OCI-LY7 (cell line): ENCODE measurements at regions not wholly inside any gene's neighbourhood (a gene's known extent, or its start where the extent isn't known, plus 50 kb on each side); places are given as distances from the start of the nearest gene placed in this dataset.

Experiments used
- BruUV-seq: library from RNA; stranded (reverse); fragments of 400-500 nt; replicated peaks from 2 replicates; lab custom pipeline; 2021; lab: Mats Ljungman, UMichigan
- CTCF ChIA-PET: fragments of 300-600 bp; sonication (Branson Sonifier 250); formaldehyde crosslinking; loops from one replicate; lab custom pipeline; 2022; ENCODE audit warnings: antibody characterized with exemption; ENCODE audit not compliant: unreplicated experiment; lab: Charles Lee
- POLR2A ChIA-PET: fragments of 300-600 bp; sonication (Branson Sonifier 250); formaldehyde crosslinking; loops from one replicate; lab custom pipeline; 2022; ENCODE audit warnings: antibody characterized with exemption; lab: Charles Lee
- DNase-seq: peaks from one replicate; pipeline ENCODE4 v3.0.0-alpha.2; 2015; ENCODE audit warnings: low spot score
- H2AFZ ChIP-seq: fragments of 200-600 bp; sonication (generic), shearing (Covaris generic); 2 replicates; pipeline ENCODE4 v1.6.1; 2014; ENCODE audit warnings: mild to moderate bottlenecking, antibody characterized with exemption, low read length, moderate library complexity
- H3K27ac ChIP-seq: fragments of 200-600 bp; sonication (generic); 2 replicates; pipeline ENCODE4 v1.5.1; 2014; ENCODE audit warnings: mixed run types, low read depth, mild to moderate bottlenecking, moderate library complexity, low read length, inconsistent platforms; ENCODE audit not compliant: poor library complexity, severe bottlenecking
- H3K36me3 ChIP-seq: fragments of 200-600 bp; sonication (generic); 2 replicates; pipeline ENCODE4 v1.6.1; 2014; ENCODE audit warnings: mild to moderate bottlenecking, antibody characterized with exemption, low read length, moderate library complexity, mixed read lengths; ENCODE audit not compliant: insufficient read depth
- H3K4me1 ChIP-seq: fragments of 200-600 bp; sonication (generic); 2 replicates; pipeline ENCODE4 v1.5.1; 2014; ENCODE audit warnings: mild to moderate bottlenecking, low read length; ENCODE audit not compliant: insufficient read depth, poor library complexity, severe bottlenecking
- H3K4me2 ChIP-seq: fragments of 200-600 bp; sonication (generic); 2 replicates; pipeline ENCODE4 v1.6.1; 2014; ENCODE audit warnings: mild to moderate bottlenecking, low read length
- H3K4me3 ChIP-seq: fragments of 200-600 bp; sonication (generic); 2 replicates; pipeline ENCODE4 v1.5.1; 2014; ENCODE audit warnings: mild to moderate bottlenecking, low read depth, low read length; ENCODE audit not compliant: poor library complexity, severe bottlenecking
- H3K79me2 ChIP-seq: fragments of 200-600 bp; sonication (generic); 2 replicates; pipeline ENCODE4 v1.6.1; 2016; ENCODE audit warnings: low read depth, mild to moderate bottlenecking, low read length, moderate library complexity, mixed read lengths; ENCODE audit not compliant: insufficient read depth
- H3K9me2 ChIP-seq: fragments of 200-600 bp; sonication (generic); 2 replicates; pipeline ENCODE4 v1.6.1; 2016; ENCODE audit warnings: mild to moderate bottlenecking, low read length, mixed read lengths; ENCODE audit not compliant: insufficient read depth
- H3K9me3 ChIP-seq: fragments of 200-600 bp; sonication (generic); 2 replicates; pipeline ENCODE4 v1.6.1; 2014; ENCODE audit warnings: mild to moderate bottlenecking, mixed run types, low read length, mixed read lengths
- H4K20me1 ChIP-seq: fragments of 200-600 bp; sonication (generic); 2 replicates; pipeline ENCODE4 v1.6.1; 2014; ENCODE audit warnings: mild to moderate bottlenecking, antibody characterized with exemption, low read length, moderate library complexity, mixed read lengths; ENCODE audit not compliant: insufficient read depth
- EZH2phosphoT487 ChIP-seq: fragments of 200-600 bp; sonication (generic); IDR thresholded peaks from 2 replicates; pipeline ENCODE4 v1.6.1; 2018; ENCODE audit warnings: low read depth, borderline replicate concordance, mild to moderate bottlenecking, mixed run types, antibody characterized with exemption, low read length, moderate library complexity, mixed read lengths
- intact Hi-C: fragments of 100-400 bp; cut with micrococcal nuclease; formaldehyde crosslinking; loops from one replicate; pipeline ENCODE4 v1.10.0; 2022; ENCODE audit not compliant: unreplicated experiment
- TF ChIP-seq, protein P1 (sequence below): fragments of 200-600 bp; sonication (generic); conservative IDR thresholded peaks from 2 replicates; pipeline ENCODE4 v1.5.1; 2014; ENCODE audit warnings: mild to moderate bottlenecking, antibody characterized with exemption, low read length, moderate library complexity, mixed read lengths

GRCh38 chr18:22069916-22070315, 99.5 kb upstream of the GATA6 start:
- TF ChIP-seq EZH2phosphoT487 = no peak
- TF ChIP-seq, protein P1, sequence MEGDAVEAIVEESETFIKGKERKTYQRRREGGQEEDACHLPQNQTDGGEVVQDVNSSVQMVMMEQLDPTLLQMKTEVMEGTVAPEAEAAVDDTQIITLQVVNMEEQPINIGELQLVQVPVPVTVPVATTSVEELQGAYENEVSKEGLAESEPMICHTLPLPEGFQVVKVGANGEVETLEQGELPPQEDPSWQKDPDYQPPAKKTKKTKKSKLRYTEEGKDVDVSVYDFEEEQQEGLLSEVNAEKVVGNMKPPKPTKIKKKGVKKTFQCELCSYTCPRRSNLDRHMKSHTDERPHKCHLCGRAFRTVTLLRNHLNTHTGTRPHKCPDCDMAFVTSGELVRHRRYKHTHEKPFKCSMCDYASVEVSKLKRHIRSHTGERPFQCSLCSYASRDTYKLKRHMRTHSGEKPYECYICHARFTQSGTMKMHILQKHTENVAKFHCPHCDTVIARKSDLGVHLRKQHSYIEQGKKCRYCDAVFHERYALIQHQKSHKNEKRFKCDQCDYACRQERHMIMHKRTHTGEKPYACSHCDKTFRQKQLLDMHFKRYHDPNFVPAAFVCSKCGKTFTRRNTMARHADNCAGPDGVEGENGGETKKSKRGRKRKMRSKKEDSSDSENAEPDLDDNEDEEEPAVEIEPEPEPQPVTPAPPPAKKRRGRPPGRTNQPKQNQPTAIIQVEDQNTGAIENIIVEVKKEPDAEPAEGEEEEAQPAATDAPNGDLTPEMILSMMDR = no peak
- Histone ChIP-seq H3K4me3 (no peak overlapping the region), H3K4me1 (no peaks in the 10 kb centered on the region), H3K79me2 (no peaks in the 10 kb centered on the region), H3K4me2 (no peak overlapping the region), H3K9me2 (no peaks in the 10 kb centered on the region), H4K20me1 (no peaks in the 10 kb centered on the region), H3K9me3 (no peaks in the 10 kb centered on the region), H2AFZ (no peak overlapping the region), H3K36me3 (no peaks in the 10 kb centered on the region), H3K27ac (no peak overlapping the region)
- BruUV-seq = no TSS peak
- intact Hi-C loops = loop anchor here (10.0 kb wide), 1 partner anchor 45 kb away; no protein-coding TSS in a partner anchor
- CTCF ChIA-PET = no interaction called here
- DNase-seq = no peak
- POLR2A ChIA-PET = interaction anchor here (0.6 kb wide), 1 partner anchor 55 kb away, joined by 3 read pairs; no protein-coding TSS in a partner anchor

DNA sequence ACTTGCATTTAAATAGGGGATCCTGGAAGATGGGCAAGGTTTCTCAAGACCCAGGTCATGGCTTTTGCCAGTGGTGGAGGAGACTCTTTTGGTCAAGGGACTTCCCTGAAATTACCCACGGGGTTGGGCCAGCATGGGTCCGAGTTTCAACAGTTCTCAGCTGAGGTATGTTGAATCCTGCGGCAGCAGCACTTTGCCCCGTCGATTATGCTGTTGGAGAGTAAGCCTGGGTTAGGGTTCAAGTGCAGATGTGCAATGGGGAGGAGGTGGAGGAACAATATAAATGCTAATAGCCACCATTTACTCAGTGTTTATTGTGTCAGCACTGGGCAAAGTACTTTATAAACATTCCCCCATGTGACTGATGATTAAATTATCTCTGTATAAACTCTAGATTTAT, 96.0 kb upstream of the GATA6 start:
- no TSS peak for BruUV-seq
- no peaks in the 10 kb centered on the region for H4K20me1 ChIP-seq
- no peak overlapping the region for H3K4me2 ChIP-seq
- H3K4me1 ChIP-seq = no peaks in the 10 kb centered on the region
- no peaks in the 10 kb centered on the region for H3K9me3 ChIP-seq
- H3K36me3 ChIP-seq = no peaks in the 10 kb centered on the region
- H3K4me3 ChIP-seq = no peak overlapping the region
- ChIA-PET POLR2A (no interaction called here), CTCF (no interaction called here)
- intact Hi-C loops = loop anchor here (10.0 kb wide), 1 partner anchor 49 kb away; no protein-coding TSS in a partner anchor
- H3K27ac ChIP-seq = no peak overlapping the region
- no peak overlapping the region for H2AFZ ChIP-seq
- no peak for DNase-seq
- H3K79me2 ChIP-seq = no peaks in the 10 kb centered on the region
- no peak for TF ChIP-seq EZH2phosphoT487
- TF ChIP-seq, protein P1 = no peak
- H3K9me2 ChIP-seq = no peaks in the 10 kb centered on the region

DNA sequence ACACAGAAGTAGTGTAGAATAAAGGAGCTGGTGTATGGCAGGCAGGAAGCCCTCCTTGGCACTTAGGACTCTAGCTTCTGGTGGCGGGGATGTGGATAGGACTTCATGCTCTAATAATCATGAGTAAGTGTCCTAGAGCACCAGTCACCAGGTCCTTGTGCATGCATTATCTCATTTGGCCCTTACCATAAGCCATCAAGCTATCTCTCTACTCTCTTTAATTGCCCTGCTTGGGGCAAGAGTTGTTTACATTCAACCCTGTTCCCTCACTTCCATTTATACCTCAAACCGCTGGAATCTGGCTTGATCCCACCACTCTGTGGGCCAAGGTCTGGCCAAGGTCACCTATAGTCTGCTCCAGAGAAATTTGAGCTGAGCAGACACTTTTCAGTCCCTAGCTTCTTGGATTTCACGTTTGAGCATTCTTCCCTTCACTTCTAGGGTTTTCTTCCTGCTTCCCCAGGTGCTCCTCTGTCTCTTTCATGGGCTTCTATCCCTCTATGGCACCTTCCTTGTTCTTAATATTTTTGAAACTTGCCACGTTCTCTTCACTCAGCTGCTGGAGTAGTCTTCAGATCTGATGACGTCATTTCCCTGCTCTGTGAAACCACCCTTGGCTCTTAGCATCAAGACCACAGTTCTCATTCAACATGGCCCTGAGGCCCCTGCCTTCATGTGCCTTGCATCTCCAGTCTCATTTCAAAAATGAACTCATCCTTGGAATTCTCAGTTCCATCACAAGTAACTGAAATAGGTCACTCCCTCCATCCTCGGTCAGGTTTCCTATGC, 94.9 kb upstream of the GATA6 start:
- BruUV-seq = no TSS peak
- Histone ChIP-seq H4K20me1 (no peaks in the 10 kb centered on the region), H3K36me3 (no peaks in the 10 kb centered on the region), H3K9me3 (no peaks in the 10 kb centered on the region), H3K9me2 (no peaks in the 10 kb centered on the region), H3K4me1 (no peaks in the 10 kb centered on the region), H3K4me2 (no peak overlapping the region), H3K4me3 (no peak overlapping the region), H3K79me2 (no peaks in the 10 kb centered on the region), H2AFZ (no peak overlapping the region), H3K27ac (no peak overlapping the region)
- ChIA-PET POLR2A (interaction anchor here (0.5 to 0.7 kb wide), 4 partner anchors 125 to 283 kb away, joined by 3 to 9 read pairs (median 3); no protein-coding TSS in a partner anchor), CTCF (no interaction called here)
- DNase-seq = no peak
- TF ChIP-seq EZH2phosphoT487 = no peak
- TF ChIP-seq, protein P1 = no peak
- intact Hi-C loops = loop anchor here (10.0 kb wide), 1 partner anchor 50 kb away; no protein-coding TSS in a partner anchor
